Trophoblast cell (in vitro differentiated cells and primary cell): ENCODE measurements at regions not wholly inside any gene's neighbourhood (a gene's known extent, or its start where the extent isn't known, plus 50 kb on each side); places are given as distances from the start of the nearest gene placed in this dataset.

ENCODE experiments used
- DNase-seq, 2 donors: peaks; one replicate each; pipeline ENCODE4 v3.0.0-alpha.2; 2016
- H2AFZ ChIP-seq: 2 replicates; pipeline ENCODE4 v1.6.1; 2013; ENCODE audit warnings: low read length, moderate library complexity, mild to moderate bottlenecking; ENCODE audit not compliant: insufficient read depth, poor library complexity
- H2AK5ac ChIP-seq: 2 replicates; pipeline ENCODE4 v1.6.1; 2013; ENCODE audit warnings: mild to moderate bottlenecking, low read length
- H2BK120ac ChIP-seq: 2 replicates; pipeline ENCODE4 v1.6.1; 2013; ENCODE audit warnings: low read length, mild to moderate bottlenecking, moderate library complexity; ENCODE audit not compliant: insufficient read depth, poor library complexity
- H2BK12ac ChIP-seq: 2 replicates; pipeline ENCODE4 v1.6.1; 2013; ENCODE audit warnings: mild to moderate bottlenecking, low read length, moderate library complexity
- H2BK5ac ChIP-seq: 2 replicates; pipeline ENCODE4 v1.6.1; 2013; ENCODE audit warnings: low read length, low read depth, moderate library complexity, mild to moderate bottlenecking; ENCODE audit not compliant: poor library complexity
- H3K14ac ChIP-seq: 2 replicates; pipeline ENCODE4 v1.6.1; 2013; ENCODE audit warnings: mild to moderate bottlenecking, low read length
- H3K18ac ChIP-seq: 2 replicates; pipeline ENCODE4 v1.6.1; 2013; ENCODE audit warnings: mild to moderate bottlenecking, low read length
- H3K23ac ChIP-seq: 2 replicates; pipeline ENCODE4 v1.6.1; 2013; ENCODE audit warnings: low read length
- H3K27ac ChIP-seq: 2 replicates; pipeline ENCODE4 v1.5.1; 2013; ENCODE audit warnings: low read depth, mild to moderate bottlenecking, inconsistent platforms, low read length, moderate library complexity
- H3K27me3 ChIP-seq: 2 replicates; pipeline ENCODE4 v1.6.1; 2013; ENCODE audit warnings: inconsistent platforms, mild to moderate bottlenecking, low read length, moderate library complexity; ENCODE audit not compliant: insufficient read depth
- H3K36me3 ChIP-seq, 2 experiments: 1 replicate in 1 of 2; 2 replicates in 1 of 2; pipeline ENCODE4 v1.6.1; 2013; ENCODE audit warnings: low read length in 2 of 2, mild to moderate bottlenecking in 2 of 2, moderate library complexity in 1 of 2; ENCODE audit not compliant: insufficient read depth in 2 of 2, control insufficient read depth in 1 of 2
- H3K4ac ChIP-seq: 2 replicates; pipeline ENCODE4 v1.6.1; 2013; ENCODE audit warnings: low read depth, mild to moderate bottlenecking, low read length, moderate library complexity
- H3K4me1 ChIP-seq, 2 experiments: 1 replicate in 1 of 2; 2 replicates in 1 of 2; pipeline ENCODE4 v1.6.1; 2013; ENCODE audit warnings: low read length in 2 of 2, mild to moderate bottlenecking in 2 of 2, moderate library complexity in 1 of 2; ENCODE audit not compliant: insufficient read depth in 2 of 2, control insufficient read depth in 1 of 2
- H3K4me2 ChIP-seq: 2 replicates; pipeline ENCODE4 v1.6.1; 2013; ENCODE audit warnings: inconsistent platforms, mild to moderate bottlenecking, low read length, moderate library complexity
- H3K4me3 ChIP-seq: 2 replicates; pipeline ENCODE4 v1.5.1; 2013; ENCODE audit warnings: mild to moderate bottlenecking, low read depth, low read length, inconsistent platforms
- H3K79me1 ChIP-seq: one replicate; pipeline ENCODE4 v1.6.1; 2013; ENCODE audit warnings: low read length
- H3K79me2 ChIP-seq: 2 replicates; pipeline ENCODE4 v1.6.1; 2013; ENCODE audit warnings: low read length, mild to moderate bottlenecking; ENCODE audit not compliant: control insufficient read depth, insufficient read depth, poor library complexity
- H3K9ac ChIP-seq: 2 replicates; pipeline ENCODE4 v1.6.1; 2013; ENCODE audit warnings: mild to moderate bottlenecking, low read length
- H3K9me3 ChIP-seq: 2 replicates; pipeline ENCODE4 v1.6.1; 2013; ENCODE audit warnings: low read depth, mild to moderate bottlenecking, control low read depth, inconsistent platforms, low read length; ENCODE audit not compliant: insufficient read depth
- H4K12ac ChIP-seq: 2 replicates; pipeline ENCODE4 v1.6.1; 2013; ENCODE audit warnings: low read depth, mild to moderate bottlenecking, low read length, moderate library complexity
- H4K8ac ChIP-seq: 2 replicates; pipeline ENCODE4 v1.6.1; 2013; ENCODE audit warnings: low read depth, mild to moderate bottlenecking, low read length, moderate library complexity
- H4K91ac ChIP-seq: one replicate; pipeline ENCODE4 v1.6.1; 2013; ENCODE audit warnings: low read depth, mild to moderate bottlenecking, low read length, moderate library complexity
- WGBS: extraction: QIAGEN DNeasy Blood & Tissue Kit; methylation state at CpG from one replicate; pipeline ENCODE4 v1.1.7; 2013; ENCODE audit warnings: missing lambda C conversion rate; ENCODE audit not compliant: insufficient read length, insufficient coverage; ENCODE audit errors: extremely low coverage; 5-methylcytosine and 5-hydroxymethylcytosine counted together

DNA sequence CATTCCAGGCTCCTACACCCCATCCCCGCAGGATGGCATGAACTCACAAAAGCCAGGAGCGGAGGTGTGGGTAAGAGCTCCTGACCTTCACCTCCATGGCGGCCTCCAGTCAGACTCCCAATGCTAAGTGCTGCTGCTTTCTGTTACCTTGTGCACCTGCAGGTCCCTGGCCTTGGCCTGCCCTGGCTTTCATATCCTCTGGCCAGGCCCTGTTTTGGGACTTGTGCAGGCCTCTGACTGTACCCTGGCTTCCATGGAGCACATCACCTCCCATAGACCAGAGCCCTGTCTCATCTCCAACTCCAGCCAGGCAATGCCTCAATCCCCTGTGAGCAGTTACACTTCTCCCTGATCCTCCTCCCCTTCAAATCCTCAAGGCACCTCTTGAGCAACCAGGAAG lies 124.5 kb downstream of the MED10 start:
- no peak overlapping the region for H3K14ac ChIP-seq
- H3K9ac ChIP-seq, result no peak overlapping the region
- no peak overlapping the region for H4K8ac ChIP-seq
- H3K27ac ChIP-seq, result no peak overlapping the region
- H3K23ac ChIP-seq, result no peak overlapping the region
- H3K9me3 ChIP-seq, result peaks cover 6% of the 10 kb centered on the region
- H3K36me3 ChIP-seq, result no peaks in the 10 kb centered on the region
- H3K4me1 ChIP-seq, result no peaks in the 10 kb centered on the region
- no peak overlapping the region for H2AK5ac ChIP-seq
- H3K27me3 ChIP-seq, result no peaks in the 10 kb centered on the region
- no peak overlapping the region for H2BK12ac ChIP-seq
- H4K12ac ChIP-seq, result no peak overlapping the region
- H3K4me2 ChIP-seq, result no peak overlapping the region
- H3K4ac ChIP-seq, result no peak overlapping the region
- WGBS, result no CpG with 5 or more reads among the region's 3 CpGs
- no peak overlapping the region for H3K18ac ChIP-seq
- no peak overlapping the region for H2BK120ac ChIP-seq
- no peak overlapping the region for H2AFZ ChIP-seq
- no peak overlapping the region for H4K91ac ChIP-seq
- no peak overlapping the region for H3K4me3 ChIP-seq
- H2BK5ac ChIP-seq, result no peak overlapping the region
- H3K79me1 ChIP-seq, result no peaks in the 10 kb centered on the region
- H3K79me2 ChIP-seq, result no peaks in the 10 kb centered on the region
- no peak for DNase-seq

DNA sequence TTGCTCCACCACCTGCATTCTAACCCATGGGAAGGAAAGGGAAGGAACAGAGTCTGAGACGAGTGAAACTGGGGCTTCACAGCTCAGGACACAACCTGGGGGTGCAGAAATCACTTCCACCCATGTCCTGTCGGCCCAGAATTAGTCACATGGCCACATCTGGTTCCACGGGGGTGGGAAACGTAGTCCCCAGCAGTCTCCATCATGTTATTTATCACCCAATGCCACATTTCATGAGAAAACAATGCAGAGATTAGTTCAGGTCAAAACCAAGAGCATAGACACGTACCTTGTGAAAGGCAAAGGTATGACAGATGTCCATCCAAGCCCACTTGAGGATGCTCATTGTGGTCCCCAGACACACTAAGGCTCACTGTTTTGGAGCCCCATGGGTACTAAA lies 125.1 kb downstream of the MED10 start:
- Histone ChIP-seq H3K18ac (no peak overlapping the region), H3K4me3 (no peak overlapping the region), H3K4me1 (no peaks in the 10 kb centered on the region), H2AFZ (no peak overlapping the region), H3K27me3 (no peaks in the 10 kb centered on the region), H4K8ac (no peak overlapping the region), H3K4ac (no peak overlapping the region), H3K79me2 (no peaks in the 10 kb centered on the region), H3K36me3 (no peaks in the 10 kb centered on the region), H3K27ac (no peak overlapping the region), H2BK5ac (no peak overlapping the region), H3K9me3 (peaks cover 4% of the 10 kb centered on the region), H4K91ac (no peak overlapping the region), H4K12ac (no peak overlapping the region), H3K9ac (no peak overlapping the region), H3K23ac (no peak overlapping the region), H2BK12ac (no peak overlapping the region), H2BK120ac (no peak overlapping the region), H3K14ac (no peak overlapping the region), H3K4me2 (no peak overlapping the region), H2AK5ac (no peak overlapping the region), H3K79me1 (no peaks in the 10 kb centered on the region)
- DNase-seq, result no peak
- no CpG with 5 or more reads among the region's 5 CpGs for WGBS

DNA sequence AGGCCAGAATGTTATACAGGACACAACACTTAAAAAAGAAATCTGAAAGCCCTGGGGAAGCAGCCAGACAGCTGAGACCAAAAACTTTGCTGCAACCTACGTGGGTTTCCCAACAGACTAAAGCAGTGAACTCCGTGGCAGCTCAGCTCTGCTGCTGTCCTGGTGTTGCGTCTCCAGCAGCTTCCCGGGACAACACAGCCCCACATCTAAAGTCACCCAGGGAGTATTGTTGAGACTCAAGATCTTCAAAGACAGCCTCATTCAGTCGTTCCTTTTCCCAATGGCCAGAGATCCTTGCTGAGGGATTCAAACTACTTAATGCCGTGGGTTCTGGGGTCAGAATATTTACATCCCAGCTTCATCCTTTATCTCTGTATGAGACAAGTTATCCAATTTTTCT lies 125.8 kb downstream of the MED10 start:
- H3K79me1 ChIP-seq, result no peaks in the 10 kb centered on the region
- no peak overlapping the region for H2AK5ac ChIP-seq
- no peak overlapping the region for H3K27ac ChIP-seq
- H3K4me2 ChIP-seq, result no peak overlapping the region
- no peak for DNase-seq
- no peak overlapping the region for H3K4ac ChIP-seq
- no peaks in the 10 kb centered on the region for H3K79me2 ChIP-seq
- no peak overlapping the region for H3K14ac ChIP-seq
- no CpG with 5 or more reads among the region's 6 CpGs for WGBS
- no peak overlapping the region for H2BK12ac ChIP-seq
- no peak overlapping the region for H3K4me3 ChIP-seq
- H4K8ac ChIP-seq, result no peak overlapping the region
- no peak overlapping the region for H2AFZ ChIP-seq
- no peak overlapping the region for H4K12ac ChIP-seq
- no peaks in the 10 kb centered on the region for H3K4me1 ChIP-seq
- H2BK5ac ChIP-seq, result no peak overlapping the region
- no peak overlapping the region for H3K9ac ChIP-seq
- no peak overlapping the region for H2BK120ac ChIP-seq
- no peaks in the 10 kb centered on the region for H3K27me3 ChIP-seq
- no peak overlapping the region for H4K91ac ChIP-seq
- peaks cover 3% of the 10 kb centered on the region for H3K9me3 ChIP-seq
- no peak overlapping the region for H3K18ac ChIP-seq
- H3K23ac ChIP-seq, result no peak overlapping the region
- no peaks in the 10 kb centered on the region for H3K36me3 ChIP-seq

DNA sequence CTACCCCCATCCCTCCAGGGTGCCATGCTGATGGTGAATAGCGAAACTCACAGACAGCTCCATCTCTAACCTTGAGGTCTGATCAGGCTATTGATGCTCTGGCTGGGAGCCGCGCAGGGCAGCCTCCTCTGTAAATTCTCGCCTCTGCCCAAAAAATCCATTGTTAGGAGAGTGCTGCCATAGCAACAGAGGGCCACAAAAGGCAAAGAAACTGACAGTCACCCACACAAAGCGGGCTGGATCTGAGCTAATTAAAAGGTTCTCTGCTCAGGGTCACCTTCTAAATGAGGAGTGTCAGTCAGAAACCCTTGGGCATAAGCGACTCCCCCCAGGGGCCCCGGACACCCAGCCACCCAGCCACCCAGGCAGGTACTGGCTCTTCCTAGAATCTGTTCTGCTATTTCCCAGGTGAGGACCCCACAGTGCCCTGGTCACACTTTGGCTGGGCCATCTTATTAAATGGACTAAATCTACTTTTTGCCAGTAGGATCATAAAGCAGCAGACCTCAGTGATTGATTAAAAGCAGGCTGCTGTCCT lies 126.7 kb downstream of the MED10 start:
- Histone ChIP-seq H4K8ac (no peak overlapping the region), H3K4ac (no peak overlapping the region), H3K36me3 (no peaks in the 10 kb centered on the region), H3K4me1 (no peaks in the 10 kb centered on the region), H4K91ac (no peak overlapping the region), H2BK5ac (no peak overlapping the region), H3K9me3 (peaks cover 3% of the 10 kb centered on the region), H2AK5ac (no peak overlapping the region), H3K27ac (no peak overlapping the region), H3K14ac (no peak overlapping the region), H3K18ac (no peak overlapping the region), H3K4me3 (no peak overlapping the region), H3K9ac (no peak overlapping the region), H3K23ac (no peak overlapping the region), H2AFZ (no peak overlapping the region), H2BK12ac (no peak overlapping the region), H3K79me1 (no peaks in the 10 kb centered on the region), H3K27me3 (no peaks in the 10 kb centered on the region), H3K4me2 (no peak overlapping the region), H3K79me2 (no peaks in the 10 kb centered on the region), H2BK120ac (no peak overlapping the region), H4K12ac (no peak overlapping the region)
- no peak for DNase-seq
- no CpG with 5 or more reads among the region's 7 CpGs for WGBS
